ES-I3 (cell line): ENCODE measurements at regions not wholly inside any gene's neighbourhood (a gene's known extent, or its start where the extent isn't known, plus 50 kb on each side); places are given as distances from the start of the nearest gene placed in this dataset.

Experiments used
- H3K36me3 ChIP-seq: 2 replicates; pipeline ENCODE4 v1.6.1; 2013; ENCODE audit warnings: mild to moderate bottlenecking, low read length, control low read depth, moderate library complexity; ENCODE audit not compliant: insufficient read depth
- H3K4me1 ChIP-seq: 2 replicates; pipeline ENCODE4 v1.6.1; 2013; ENCODE audit warnings: mild to moderate bottlenecking, control low read depth, low read length; ENCODE audit not compliant: insufficient read depth
- H3K9ac ChIP-seq: 2 replicates; pipeline ENCODE4 v1.6.1; 2013; ENCODE audit warnings: low read depth, mild to moderate bottlenecking, low read length, moderate library complexity
- H3K9me3 ChIP-seq: 2 replicates; pipeline ENCODE4 v1.6.1; 2013; ENCODE audit warnings: mild to moderate bottlenecking, low read length, moderate library complexity; ENCODE audit not compliant: control insufficient read depth, insufficient read depth

GRCh38 chr13:64410276-64411053 lies 2819.7 kb downstream of the PCDH9 start:
- no peaks in the 10 kb centered on the region for H3K4me1 ChIP-seq
- no peaks in the 10 kb centered on the region for H3K9me3 ChIP-seq
- H3K36me3 ChIP-seq: no peaks in the 10 kb centered on the region
- no peak overlapping the region for H3K9ac ChIP-seq

GRCh38 chr13:64397701-64398100 lies 2832.4 kb downstream of the PCDH9 start:
- Histone ChIP-seq H3K9ac (no peak overlapping the region), H3K9me3 (no peaks in the 10 kb centered on the region), H3K4me1 (no peaks in the 10 kb centered on the region), H3K36me3 (no peaks in the 10 kb centered on the region)

GRCh38 chr13:64377606-64378005 lies 2852.5 kb downstream of the PCDH9 start:
- Histone ChIP-seq H3K9ac (no peak overlapping the region), H3K4me1 (no peaks in the 10 kb centered on the region), H3K36me3 (no peaks in the 10 kb centered on the region), H3K9me3 (no peaks in the 10 kb centered on the region)

- Histone ChIP-seq H3K4me1 (no peaks in the 10 kb centered on the region), H3K9me3 (no peaks in the 10 kb centered on the region), H3K9ac (no peak overlapping the region), H3K36me3 (no peaks in the 10 kb centered on the region)
These were observed 2858.7 kb downstream of the PCDH9 start for GRCh38 chr13:64371461-64371860.

- no peak overlapping the region for H3K9ac ChIP-seq
- no peaks in the 10 kb centered on the region for H3K9me3 ChIP-seq
- H3K4me1 ChIP-seq: no peaks in the 10 kb centered on the region
- H3K36me3 ChIP-seq: no peaks in the 10 kb centered on the region
These were observed 2859.1 kb downstream of the PCDH9 start for GRCh38 chr13:64371045-64371444.

- Histone ChIP-seq H3K36me3 (no peaks in the 10 kb centered on the region), H3K4me1 (no peaks in the 10 kb centered on the region), H3K9me3 (no peaks in the 10 kb centered on the region), H3K9ac (no peak overlapping the region)
These were observed 2861.0 kb downstream of the PCDH9 start for GRCh38 chr13:64369121-64369520.

- Histone ChIP-seq H3K9ac (no peak overlapping the region), H3K4me1 (no peaks in the 10 kb centered on the region), H3K9me3 (no peaks in the 10 kb centered on the region), H3K36me3 (no peaks in the 10 kb centered on the region)
These were observed 2867.6 kb downstream of the PCDH9 start for GRCh38 chr13:64362564-64362963.

GRCh38 chr13:64347664-64348063 lies 2882.5 kb downstream of the PCDH9 start:
- Histone ChIP-seq H3K9ac (no peak overlapping the region), H3K4me1 (no peaks in the 10 kb centered on the region), H3K36me3 (no peaks in the 10 kb centered on the region), H3K9me3 (no peaks in the 10 kb centered on the region)

GRCh38 chr13:64339373-64340063 lies 2890.6 kb downstream of the PCDH9 start:
- Histone ChIP-seq H3K36me3 (no peaks in the 10 kb centered on the region), H3K4me1 (no peaks in the 10 kb centered on the region), H3K9ac (no peak overlapping the region), H3K9me3 (no peaks in the 10 kb centered on the region; the same call in 1 of the 2 replicates)

- Histone ChIP-seq H3K36me3 (no peaks in the 10 kb centered on the region; the same call in 1 of the 2 replicates), H3K9ac (no peak overlapping the region), H3K9me3 (peaks cover 2% of the 10 kb centered on the region), H3K4me1 (no peaks in the 10 kb centered on the region)
These were observed 2891.5 kb downstream of the PCDH9 start for GRCh38 chr13:64338671-64339070.

GRCh38 chr13:64333888-64334287 lies 2896.2 kb downstream of the PCDH9 start:
- Histone ChIP-seq H3K9me3 (peaks cover 5% of the 10 kb centered on the region; the same call in 1 of the 2 replicates), H3K36me3 (no peaks in the 10 kb centered on the region; the same call in 1 of the 2 replicates), H3K4me1 (no peaks in the 10 kb centered on the region), H3K9ac (no peak overlapping the region)

- Histone ChIP-seq H3K9ac (no peak overlapping the region), H3K4me1 (no peaks in the 10 kb centered on the region), H3K36me3 (no peaks in the 10 kb centered on the region; the same call in 1 of the 2 replicates), H3K9me3 (peaks cover 5% of the 10 kb centered on the region; the same call in 1 of the 2 replicates)
These were observed 2898.1 kb downstream of the PCDH9 start for GRCh38 chr13:64332048-64332447.

GRCh38 chr13:64327505-64328194 lies 2902.5 kb downstream of the PCDH9 start:
- Histone ChIP-seq H3K9ac (no peak overlapping the region), H3K9me3 (no peaks in the 10 kb centered on the region), H3K36me3 (no peaks in the 10 kb centered on the region), H3K4me1 (no peaks in the 10 kb centered on the region)

GRCh38 chr13:64314331-64314730 lies 2898.7 kb upstream of the PCDH20 start:
- Histone ChIP-seq H3K36me3 (no peaks in the 10 kb centered on the region), H3K9ac (no peak overlapping the region), H3K4me1 (no peaks in the 10 kb centered on the region), H3K9me3 (no peaks in the 10 kb centered on the region)
